ENCODE measurements at regions not wholly inside any gene's neighbourhood (a gene's known extent, or its start where the extent isn't known, plus 50 kb on each side); places are given as distances from the start of the nearest gene placed in this dataset.

GRCh38 chr2:220175967-220176366, 548.5 kb downstream of the SLC4A3 start:
- Histone ChIP-seq H3K9me3 (ENCODE audit: control insufficient read depth, insufficient read depth, low read depth, low read length) (no peaks in the 10 kb centered on the region), H3K36me3 (ENCODE audit: control insufficient read depth in 2 of 2, insufficient read depth in 1 of 2, low read length in 2 of 2) (no peaks in the 10 kb centered on the region), H3K4me3 (ENCODE audit: low read depth, low read length) (no peak overlapping the region), H3K27ac (ENCODE audit: extremely low read depth, low read depth, low read length) (no peak overlapping the region), H3K4me1 (ENCODE audit: control insufficient read depth, insufficient read depth, low read length) (no peaks in the 10 kb centered on the region)
- CTCF ChIA-PET = no interaction called here
- TF ChIP-seq ZNF654 (tag by site-specific recombination; IDR thresholded peaks at IDR 0.05; ENCODE audit: low read depth) = no peak
- TF ChIP-seq ZNF639 (tag by site-specific recombination; IDR thresholded peaks at IDR 0.05) = no peak
- TF ChIP-seq ZNF830 (tag by site-specific recombination; IDR thresholded peaks at IDR 0.05; ENCODE audit: low read depth) = no peak
- no peak for TF ChIP-seq ZNF777 (tag by site-specific recombination; IDR thresholded peaks at IDR 0.05; ENCODE audit: borderline replicate concordance)
- TF ChIP-seq SETDB1 (IDR thresholded peaks at IDR 0.05; ENCODE audit: insufficient read length, low read length) = no peak
- TF ChIP-seq ZNF184 (tag by site-specific recombination; IDR thresholded peaks at IDR 0.05) = no peak
- TF ChIP-seq ZNF2 (tag by site-specific recombination; IDR thresholded peaks at IDR 0.05) = no peak
- TF ChIP-seq ZNF423 (tag by site-specific recombination; IDR thresholded peaks at IDR 0.05) = no peak
- no peak for TF ChIP-seq GLIS2 (tag by site-specific recombination; IDR thresholded peaks at IDR 0.05)
- POLR2A ChIA-PET = no interaction called here

- Histone ChIP-seq H3K9me3 (ENCODE audit: control insufficient read depth, insufficient read depth, low read depth, low read length) (no peaks in the 10 kb centered on the region), H3K27ac (ENCODE audit: extremely low read depth, low read depth, low read length) (no peak overlapping the region), H3K4me3 (ENCODE audit: low read depth, low read length) (no peak overlapping the region), H3K36me3 (ENCODE audit: control insufficient read depth in 2 of 2, insufficient read depth in 1 of 2, low read length in 2 of 2) (no peaks in the 10 kb centered on the region), H3K4me1 (ENCODE audit: control insufficient read depth, insufficient read depth, low read length) (no peaks in the 10 kb centered on the region)
- POLR2A ChIA-PET = interaction anchor here (0.6 kb wide), 1 partner anchor 99 kb away, joined by 3 read pairs; no protein-coding TSS in a partner anchor
- TF ChIP-seq KLF9 (tag by site-specific recombination; IDR thresholded peaks at IDR 0.05; ENCODE audit: low read depth) (no peak), GLIS2 (tag by site-specific recombination; IDR thresholded peaks at IDR 0.05) (no peak), ZNF211 (tag by site-specific recombination; IDR thresholded peaks at IDR 0.05; ENCODE audit: low read depth) (no peak), ZNF114 (tag by site-specific recombination; IDR thresholded peaks at IDR 0.05) (no peak), ZNF341 (tag by site-specific recombination; IDR thresholded peaks at IDR 0.05; ENCODE audit: low read depth) (no peak), INSM2 (tag by site-specific recombination; IDR thresholded peaks at IDR 0.05) (no peak), ZNF221 (tag by site-specific recombination; IDR thresholded peaks at IDR 0.05; ENCODE audit: borderline replicate concordance) (no peak), ZNF704 (tag by site-specific recombination; IDR thresholded peaks at IDR 0.05) (no peak), ZBTB17 (tag by site-specific recombination; IDR thresholded peaks at IDR 0.05) (no peak), ZNF426 (tag by site-specific recombination; IDR thresholded peaks at IDR 0.05) (no peak), KLF1 (tag by site-specific recombination; IDR thresholded peaks at IDR 0.05) (no peak), ZNF639 (tag by site-specific recombination; IDR thresholded peaks at IDR 0.05) (no peak), ZNF155 (tag by site-specific recombination; IDR thresholded peaks at IDR 0.05) (no peak), ZNF548 (tag by site-specific recombination; IDR thresholded peaks at IDR 0.05) (no peak), ZNF692 (tag by site-specific recombination; IDR thresholded peaks at IDR 0.05) (no peak), ZNF623 (tag by site-specific recombination; IDR thresholded peaks at IDR 0.05) (no peak), ZFP41 (tag by site-specific recombination; IDR thresholded peaks at IDR 0.05; ENCODE audit: borderline replicate concordance) (no peak), ZNF777 (tag by site-specific recombination; IDR thresholded peaks at IDR 0.05; ENCODE audit: borderline replicate concordance) (no peak), ZNF239 (tag by site-specific recombination; IDR thresholded peaks at IDR 0.05) (no peak), KLF8 (tag by site-specific recombination; IDR thresholded peaks at IDR 0.05) (no peak)
- CTCF ChIA-PET = no interaction called here
These were observed 551.7 kb downstream of the SLC4A3 start for GRCh38 chr2:220178991-220179695.
